Esophagus muscularis mucosa (tissue), 3 donors: ENCODE measurements at regions not wholly inside any gene's neighbourhood (a gene's known extent, or its start where the extent isn't known, plus 50 kb on each side); places are given as distances from the start of the nearest gene placed in this dataset.

ENCODE experiments used
- CTCF ChIP-seq, 3 experiments: fragments of 200-600 bp in 2 of 3; fragments of 450-650 bp in 1 of 3; sonication (generic) in 2 of 3; IDR thresholded peaks; one replicate each; pipeline ENCODE4 v1.5.1; 2017 to 2019; ENCODE audit warnings: antibody characterized with exemption in 3 of 3, mild to moderate bottlenecking in 2 of 3, moderate library complexity in 1 of 3
- EP300 ChIP-seq: sonication (generic); formaldehyde crosslinking; IDR thresholded peaks from one replicate; pipeline ENCODE4 v1.6.1; 2017; ENCODE audit warnings: antibody characterized with exemption

- TF ChIP-seq CTCF (IDR thresholded peaks at IDR 0.05) (no peak), EP300 (no peak)
Measured at GRCh38 chr6:12570461-12571030, 146.0 kb upstream of the PHACTR1 start.
